ENCODE measurements at regions not wholly inside any gene's neighbourhood (a gene's known extent, or its start where the extent isn't known, plus 50 kb on each side); places are given as distances from the start of the nearest gene placed in this dataset.

- TF ChIP-seq POLR2A (IDR thresholded peaks at IDR 0.05) (no peak), CTCF (IDR thresholded peaks at IDR 0.05) (no peak)
These were observed 93.0 kb upstream of the MGAT4C start for GRCh38 chr12:86349196-86349595.
